GM19452 (cell line): ENCODE measurements at regions not wholly inside any gene's neighbourhood (a gene's known extent, or its start where the extent isn't known, plus 50 kb on each side); places are given as distances from the start of the nearest gene placed in this dataset.

ENCODE experiments used
- ATAC-seq: cut with Tn5 transposase; IDR thresholded peaks from one replicate; pipeline ENCODE4 v1.9.1; 2021; ENCODE audit not compliant: unreplicated experiment

DNA sequence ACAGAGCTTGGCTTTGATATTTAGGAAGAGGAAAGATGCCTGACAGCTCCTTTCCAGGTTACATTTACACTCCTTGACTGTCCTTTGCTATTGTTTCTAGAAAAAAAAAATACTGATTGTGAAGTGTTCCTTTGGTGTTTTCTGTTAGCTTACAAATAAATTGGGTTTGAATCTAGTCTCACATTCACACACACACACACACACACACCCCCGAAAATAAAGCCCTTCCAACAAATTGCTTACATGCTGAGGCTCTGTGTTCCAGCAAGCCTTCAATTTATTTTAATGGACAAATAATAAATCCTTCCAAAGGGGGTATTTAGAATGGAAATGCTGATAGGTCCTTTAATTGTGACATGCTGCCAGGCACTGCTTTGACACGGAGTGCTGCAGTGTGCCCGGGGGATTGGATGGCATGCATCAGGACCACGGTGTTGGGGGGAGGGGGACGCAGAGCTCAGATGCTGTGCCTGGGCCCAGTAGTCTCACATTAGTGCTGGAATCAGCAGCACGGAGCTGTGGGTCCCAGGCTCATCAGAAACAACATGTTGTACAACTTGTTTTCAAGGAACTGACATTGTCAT, 199.9 kb downstream of the CD83 start:
- ATAC-seq: no peak

DNA sequence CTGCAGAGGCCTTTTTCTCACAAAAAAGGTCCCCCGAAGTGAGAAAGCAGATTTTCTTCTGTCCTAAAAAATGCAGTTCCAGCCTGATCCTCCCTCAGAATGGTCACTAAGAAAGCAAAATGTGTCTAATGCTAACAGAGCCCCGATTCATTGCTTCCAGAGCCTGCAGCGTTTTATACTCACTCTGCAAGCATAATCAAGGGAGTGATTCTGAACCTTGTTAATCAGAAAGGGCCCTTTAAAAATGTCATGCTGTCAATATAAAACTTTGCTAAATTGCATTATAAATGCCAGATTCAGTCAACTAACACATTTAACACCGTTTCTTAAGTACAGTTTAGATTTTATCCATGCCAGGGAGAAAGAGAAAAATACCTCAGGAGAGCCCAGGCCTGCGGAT, 202.8 kb downstream of the CD83 start:
- ATAC-seq: no peak

DNA sequence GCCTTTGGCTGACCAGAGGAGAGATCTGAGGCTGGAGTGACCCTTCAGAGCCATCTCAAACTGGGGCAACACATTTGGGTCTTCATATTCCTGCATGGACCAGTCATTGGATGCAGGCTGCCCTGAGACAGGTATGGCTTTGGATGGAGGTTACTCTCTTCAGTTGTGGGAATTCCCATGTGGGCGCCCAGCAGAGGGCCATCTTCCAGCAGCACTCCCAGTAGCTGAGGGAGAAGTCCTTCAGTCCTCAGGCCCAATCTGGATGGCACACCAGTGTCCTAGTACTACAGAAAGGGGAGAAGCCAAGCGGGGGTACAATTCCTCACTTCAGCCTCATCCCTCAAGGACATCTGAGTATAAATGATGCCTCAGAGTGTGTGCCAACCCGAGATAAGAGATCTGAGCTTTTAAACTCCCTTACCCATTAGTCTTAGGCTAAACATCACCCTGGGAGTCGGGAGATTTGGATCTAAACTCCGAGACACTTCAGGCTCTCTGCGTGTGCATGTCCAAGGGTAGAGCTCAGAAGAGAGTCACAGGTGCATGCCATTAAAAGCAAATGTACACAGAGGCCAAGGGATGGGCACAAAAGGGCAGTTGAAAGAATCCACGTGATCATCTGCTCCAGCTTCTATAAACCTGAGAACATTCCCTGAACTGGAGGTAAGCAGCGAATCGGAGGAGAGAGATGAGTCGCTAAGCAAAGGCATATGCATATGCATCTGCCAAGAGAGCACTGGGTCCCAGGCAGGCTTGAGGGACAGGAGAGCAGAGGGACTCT, 204.6 kb downstream of the CD83 start:
- ATAC-seq: no peak

GRCh38 chr6:14322841-14323240, 205.3 kb downstream of the CD83 start:
- no peak for ATAC-seq

DNA sequence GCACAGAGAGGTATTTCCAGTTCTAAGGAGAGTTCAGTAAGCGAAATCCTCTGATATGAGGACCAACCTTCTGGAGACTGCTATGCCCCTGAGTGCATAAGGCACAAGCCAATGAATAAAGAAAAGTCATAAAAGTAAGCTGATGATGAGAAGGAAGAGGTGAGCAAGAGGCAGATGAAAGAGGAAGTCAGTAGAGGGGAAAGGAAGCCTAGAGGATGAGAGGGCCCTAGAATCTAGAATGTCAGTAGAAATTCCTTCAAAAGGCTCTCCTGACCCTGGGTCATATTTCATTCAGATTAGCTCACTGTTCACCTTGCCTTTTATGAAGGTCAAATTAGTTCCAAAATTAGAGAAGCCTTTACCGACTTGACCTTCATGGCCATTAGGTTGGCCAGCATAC, 209.2 kb downstream of the CD83 start:
- no peak for ATAC-seq

GRCh38 chr6:14328163-14328562, 210.6 kb downstream of the CD83 start:
- no peak for ATAC-seq

DNA sequence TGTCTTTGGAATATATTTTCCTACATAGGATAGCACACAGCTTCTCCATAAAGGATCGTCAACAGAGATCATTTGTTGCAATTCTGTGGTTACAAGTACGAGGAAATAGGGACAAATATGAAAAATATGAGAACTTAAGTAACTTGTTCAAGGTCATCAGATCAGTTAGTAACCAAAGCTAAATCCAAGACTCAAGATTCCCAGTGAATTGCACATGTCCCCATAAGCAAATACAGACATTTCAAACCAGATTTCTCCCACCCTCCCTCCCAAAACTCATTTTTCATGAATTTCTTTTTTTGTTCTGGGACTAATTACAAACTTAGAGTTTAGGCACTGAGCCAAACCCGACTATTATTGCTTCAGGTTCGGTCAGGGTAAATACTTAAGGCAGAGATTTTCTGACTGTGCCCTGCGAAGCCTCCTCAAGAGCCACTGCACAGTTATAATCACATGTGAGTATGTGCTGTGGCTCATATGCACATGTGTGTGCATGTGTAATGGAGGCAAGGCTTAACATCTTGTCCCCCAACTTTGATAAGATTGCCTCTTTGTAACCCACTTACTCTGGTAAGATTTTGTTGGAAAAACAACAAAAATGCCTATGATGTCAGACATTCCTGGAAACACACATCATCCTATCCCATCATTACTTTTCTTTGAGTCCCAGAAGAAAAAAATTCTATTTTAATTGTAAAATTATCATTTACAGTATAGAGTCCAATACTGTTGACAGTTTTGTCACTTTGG, 216.2 kb downstream of the CD83 start:
- ATAC-seq: no peak

DNA sequence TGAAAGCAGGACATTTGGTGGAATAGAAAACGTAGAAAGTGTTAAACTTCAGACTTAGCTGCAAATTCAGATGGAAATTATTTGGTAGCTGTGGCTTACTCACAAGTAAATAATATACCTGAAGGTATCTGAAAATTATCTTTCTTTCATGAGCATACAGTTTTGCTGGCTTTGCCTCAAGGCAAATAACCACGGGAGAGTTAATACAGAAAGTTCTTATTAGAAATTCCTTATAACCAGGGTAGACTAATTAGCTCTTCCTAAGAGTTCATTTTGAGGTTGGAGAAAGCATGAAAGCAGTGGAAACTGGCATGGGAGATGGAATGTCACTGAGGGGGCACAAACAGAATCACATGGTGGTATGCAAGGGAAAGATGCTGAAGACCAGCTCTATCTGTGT, 217.5 kb downstream of the CD83 start:
- no peak for ATAC-seq

DNA sequence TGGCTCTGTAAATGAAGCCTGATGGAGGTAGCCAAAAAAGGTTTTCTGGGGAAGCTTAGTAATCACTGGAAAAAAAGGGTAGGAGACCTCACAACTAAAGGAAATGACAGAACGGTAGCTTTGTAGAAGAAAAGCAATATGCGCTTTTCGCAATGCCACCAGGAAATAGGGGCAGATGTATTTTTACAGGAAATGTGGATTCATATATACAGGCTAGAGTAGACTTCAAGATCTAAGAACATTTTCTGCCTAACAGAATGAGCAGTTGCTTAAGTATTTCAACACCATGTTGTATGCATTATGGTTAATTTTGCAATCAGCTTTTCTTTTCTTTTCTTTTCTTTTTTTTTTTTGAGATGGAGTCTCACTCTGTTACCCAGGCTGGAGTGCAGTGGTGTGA, 219.6 kb downstream of the CD83 start:
- no peak for ATAC-seq

DNA sequence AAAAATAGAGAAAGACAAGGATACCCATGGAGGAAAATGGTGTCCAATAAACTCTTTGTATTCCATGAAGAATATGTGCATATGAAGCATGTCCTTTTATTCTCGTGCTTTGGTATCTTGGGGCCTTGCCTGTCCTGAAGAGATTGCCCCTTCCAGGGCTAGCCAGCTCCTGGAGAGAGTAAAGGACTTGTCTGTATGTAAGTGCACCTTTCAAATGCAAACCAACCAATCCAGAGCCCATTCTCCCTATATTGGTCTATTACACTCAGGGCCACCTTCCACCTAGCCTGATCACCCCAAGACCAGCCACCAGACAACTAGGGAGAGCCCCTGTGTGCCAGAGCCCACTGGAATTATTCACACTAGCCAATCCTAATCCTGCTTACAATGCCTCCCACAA, 221.6 kb downstream of the CD83 start:
- ATAC-seq: no peak

- no peak for ATAC-seq
These were observed 222.4 kb downstream of the CD83 start for GRCh38 chr6:14339711-14340584.

- ATAC-seq: no peak
These were observed 226.9 kb downstream of the CD83 start for GRCh38 chr6:14344486-14344885.

- ATAC-seq: no peak
These were observed 230.8 kb downstream of the CD83 start for GRCh38 chr6:14348389-14348788.

DNA sequence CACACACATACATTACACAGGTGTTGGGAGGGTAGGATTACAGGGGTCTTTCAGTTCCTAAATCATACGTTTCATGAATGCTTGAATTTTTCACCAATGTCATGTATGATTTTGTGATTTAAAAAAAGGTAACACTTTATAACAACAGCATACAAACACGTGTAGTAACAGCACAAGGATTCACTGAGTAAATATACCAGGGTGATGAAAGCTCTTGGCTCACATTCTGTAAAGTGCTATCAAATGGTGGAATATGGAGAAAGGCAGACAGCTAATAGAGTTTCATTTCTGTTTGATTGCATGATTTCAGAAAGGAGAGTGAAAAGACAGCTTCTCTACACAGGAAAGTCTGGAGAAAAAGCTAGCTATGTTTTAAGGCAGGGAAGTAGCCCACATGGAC, 231.9 kb downstream of the CD83 start:
- no peak for ATAC-seq

GRCh38 chr6:14350210-14350609, 232.6 kb downstream of the CD83 start:
- no peak for ATAC-seq

DNA sequence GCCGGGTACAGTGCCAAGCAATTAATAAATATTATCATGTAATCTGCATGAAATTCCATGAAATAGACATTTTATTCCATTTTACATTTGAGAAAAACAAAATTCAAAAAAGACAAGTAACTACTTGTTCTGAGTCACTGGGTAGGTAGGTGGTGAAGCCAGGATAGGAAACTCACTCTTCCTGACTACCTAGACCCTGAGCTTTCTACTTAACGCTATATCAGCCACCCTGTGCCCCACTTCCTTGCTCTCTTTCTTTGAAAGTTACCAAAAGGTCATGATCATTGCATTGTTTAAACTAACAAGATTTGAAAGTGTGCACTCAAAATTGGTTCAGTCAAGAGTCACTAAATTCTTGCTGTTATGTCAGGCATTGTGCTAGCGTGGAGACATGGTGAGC, 235.7 kb downstream of the CD83 start:
- no peak for ATAC-seq

GRCh38 chr6:14353798-14354197, 236.2 kb downstream of the CD83 start:
- ATAC-seq: no peak

DNA sequence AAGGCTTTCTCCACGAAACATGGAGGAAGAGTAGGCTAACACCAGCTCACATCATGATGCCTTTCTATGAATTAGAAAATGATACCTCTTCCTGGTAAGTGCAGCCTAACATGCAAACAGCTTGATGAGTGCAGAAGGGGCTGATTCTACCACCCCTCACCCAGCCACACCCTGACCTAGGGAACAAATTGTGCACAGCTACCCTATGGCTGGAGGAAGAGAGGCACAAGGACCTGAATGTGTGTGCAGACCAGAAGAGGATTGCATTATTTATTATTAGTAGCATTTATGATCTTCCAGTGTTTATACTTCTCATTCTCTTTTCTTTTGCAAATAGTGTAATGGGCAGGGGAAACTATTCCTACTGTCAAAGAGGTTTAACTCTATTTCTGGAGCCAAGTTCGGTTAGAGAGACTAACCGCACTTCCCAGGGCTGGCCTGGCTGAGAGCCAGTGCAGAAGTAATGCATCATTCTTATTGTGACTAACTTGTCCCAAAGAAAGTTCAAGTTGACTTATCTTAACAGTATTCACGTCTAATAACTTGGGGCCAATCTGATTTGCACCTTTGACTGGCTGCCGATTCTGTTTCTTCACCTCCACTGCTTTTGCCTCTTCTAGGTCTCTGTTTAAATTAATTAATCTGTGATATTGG, 237.5 kb downstream of the CD83 start:
- ATAC-seq: no peak

- ATAC-seq: no peak
These were observed 241.9 kb downstream of the CD83 start for GRCh38 chr6:14359438-14359837.

DNA sequence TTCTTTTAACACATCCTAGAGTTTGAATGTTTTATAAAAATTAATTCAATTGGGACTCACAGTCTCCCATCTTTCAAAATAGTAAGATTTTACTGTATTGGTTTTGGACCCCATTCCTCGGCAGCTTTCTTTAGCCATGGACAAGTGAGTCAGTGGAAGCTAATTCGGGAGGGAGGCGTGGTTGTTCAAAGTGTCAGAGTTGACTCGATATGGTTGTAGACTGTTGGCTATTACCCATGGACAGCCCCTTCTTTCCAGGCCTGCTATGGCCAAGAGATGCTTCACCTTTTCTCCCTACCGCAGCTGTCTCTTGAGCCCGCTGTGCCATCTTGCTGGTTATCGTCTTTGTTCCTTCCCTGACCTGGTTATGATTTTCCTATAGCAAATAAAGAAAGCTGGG, 243.0 kb downstream of the CD83 start:
- no peak for ATAC-seq

GRCh38 chr6:14361297-14361696, 243.7 kb downstream of the CD83 start:
- no peak for ATAC-seq
